ENCODE measurements at regions not wholly inside any gene's neighbourhood (a gene's known extent, or its start where the extent isn't known, plus 50 kb on each side); places are given as distances from the start of the nearest gene placed in this dataset.

DNA sequence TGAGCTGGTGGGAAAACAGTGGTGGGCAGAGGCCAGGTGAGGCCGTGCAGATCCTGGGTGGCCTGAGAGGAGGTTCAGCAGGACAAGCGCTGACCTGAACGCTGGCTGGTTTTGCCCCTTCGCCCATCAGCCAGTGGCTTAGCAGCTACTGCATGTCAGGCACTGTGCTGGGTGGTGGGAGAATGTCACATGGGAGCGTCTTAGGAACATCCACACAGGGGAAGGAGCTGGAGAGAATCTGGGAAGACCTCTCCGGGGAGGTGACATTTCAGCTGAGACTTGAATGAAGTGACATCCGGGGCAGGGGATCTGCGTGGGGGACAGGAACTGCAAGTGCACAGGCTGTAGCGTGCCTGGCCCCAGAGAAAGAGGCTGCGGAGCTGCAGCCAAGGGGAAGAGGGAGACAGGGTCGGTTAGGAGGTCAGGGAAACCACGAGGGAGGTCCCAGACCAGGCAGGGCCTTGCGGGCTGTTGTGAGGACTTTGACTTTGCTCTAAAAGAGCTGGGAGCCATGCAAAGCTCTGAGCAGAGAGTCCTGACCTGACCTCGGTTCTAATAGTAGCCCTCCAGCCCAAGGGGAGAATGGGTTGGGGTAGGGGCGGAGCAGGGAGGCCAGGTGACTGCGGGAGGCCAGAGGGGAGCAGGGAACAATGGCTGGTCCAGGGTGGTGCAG, 156.8 kb upstream of the PTPN1 start:
- peaks cover 3% of the 10 kb centered on the region for H3K4me1 ChIP-seq (ENCODE audit: control insufficient read depth, extremely low read depth, insufficient read depth, low read length)
- H3K9ac ChIP-seq (ENCODE audit: control insufficient read depth, extremely low read depth, insufficient read depth, low read length), result no peak overlapping the region
- no peaks in the 10 kb centered on the region for H3K27me3 ChIP-seq (ENCODE audit: control insufficient read depth, extremely low read depth, insufficient read depth, low read length)
- dilution Hi-C loops (cut with MboI; ENCODE audit: extremely low pct_ligation_motif_present, low sequenced_read_pairs), result no loop called here
- TF ChIP-seq EZH2 (IDR thresholded peaks at IDR 0.05; ENCODE audit: low read length) (no peak), CTCF (optimal IDR thresholded peaks at IDR 0.05 in 1 of 3, IDR thresholded peaks at IDR 0.05 in 1 of 3, conservative IDR thresholded peaks at IDR 0.05 in 1 of 3; ENCODE audit: extremely low read depth in 1 of 3, insufficient read depth in 2 of 3, low read length in 3 of 3) (no peak)
- no peaks in the 10 kb centered on the region for H3K9me3 ChIP-seq (ENCODE audit: control insufficient read depth, low read depth, low read length)
- H3K9me1 ChIP-seq (ENCODE audit: control insufficient read depth, extremely low read depth, insufficient read depth, low read length), result no peaks in the 10 kb centered on the region
- no peak overlapping the region for H3K4me2 ChIP-seq (ENCODE audit: control insufficient read depth, extremely low read depth, insufficient read depth, low read depth, low read length)
- no peak overlapping the region for H2AFZ ChIP-seq (ENCODE audit: control insufficient read depth, low read length)
- no peak overlapping the region for H3K4me3 ChIP-seq (ENCODE audit: control insufficient read depth in 2 of 3, extremely low read depth in 1 of 3, insufficient read depth in 2 of 3, low read depth in 1 of 3, low read length in 3 of 3)
- H3K79me2 ChIP-seq (ENCODE audit: control insufficient read depth, insufficient read depth, low read length), result no peaks in the 10 kb centered on the region
- H3K36me3 ChIP-seq (ENCODE audit: control insufficient read depth in 2 of 2, extremely low read depth in 1 of 2, insufficient read depth in 2 of 2, low read length in 2 of 2), result no peaks in the 10 kb centered on the region
- FAIRE-seq (no peak), DNase-seq (ENCODE audit: low read depth, low spot score) (no peak)
- no peak overlapping the region for H3K27ac ChIP-seq (ENCODE audit: control insufficient read depth, insufficient read depth, low read length)
- no peaks in the 10 kb centered on the region for H4K20me1 ChIP-seq (ENCODE audit: control insufficient read depth, extremely low read depth, insufficient read depth, low read length)

DNA sequence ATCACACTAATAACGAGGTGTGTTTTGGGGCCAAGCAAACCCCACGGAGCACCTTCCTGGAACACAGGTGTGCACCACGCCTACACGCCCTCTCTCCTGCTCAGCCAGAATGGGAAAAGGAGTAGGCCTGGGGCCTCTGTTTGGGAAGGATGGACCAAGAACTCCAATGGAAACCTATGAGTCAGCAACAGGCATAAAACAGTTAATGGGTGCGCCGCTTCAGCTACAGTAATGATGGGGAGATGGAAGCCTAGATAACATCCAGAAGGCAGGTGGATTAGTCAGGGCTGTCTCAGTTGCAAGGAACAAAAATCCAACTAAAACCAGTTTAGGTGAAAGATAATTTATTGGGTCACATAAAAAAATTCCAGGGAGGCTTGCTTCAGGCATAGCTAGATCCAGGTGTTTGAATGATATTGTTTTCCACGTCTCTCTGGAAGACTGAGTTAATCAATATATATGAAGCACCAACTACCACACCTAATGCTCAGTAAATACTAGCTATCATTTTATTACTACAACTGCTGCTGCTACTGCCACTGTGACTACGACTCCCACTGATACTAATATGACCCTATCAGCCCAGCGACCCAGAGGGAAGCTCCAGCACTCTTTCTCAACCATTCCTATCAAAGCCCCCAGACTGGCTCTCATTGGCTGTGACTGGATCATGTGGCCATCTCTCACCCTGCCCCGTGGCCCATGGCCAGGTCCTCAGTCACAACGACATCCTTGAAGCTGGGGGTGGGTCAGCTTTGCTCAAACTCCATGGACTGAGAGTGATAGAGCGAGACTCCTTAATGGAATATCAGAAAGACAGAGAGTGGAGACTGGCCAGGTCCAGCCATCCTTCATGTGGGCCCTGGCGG, 155.2 kb upstream of the PTPN1 start:
- H3K4me1 ChIP-seq (ENCODE audit: control insufficient read depth, extremely low read depth, insufficient read depth, low read length), result peaks cover 8% of the 10 kb centered on the region
- H3K9ac ChIP-seq (ENCODE audit: control insufficient read depth, extremely low read depth, insufficient read depth, low read length), result no peak overlapping the region
- H3K4me3 ChIP-seq (ENCODE audit: control insufficient read depth in 2 of 3, extremely low read depth in 1 of 3, insufficient read depth in 2 of 3, low read depth in 1 of 3, low read length in 3 of 3), result no peak overlapping the region
- no peaks in the 10 kb centered on the region for H4K20me1 ChIP-seq (ENCODE audit: control insufficient read depth, extremely low read depth, insufficient read depth, low read length)
- dilution Hi-C loops (cut with MboI; ENCODE audit: extremely low pct_ligation_motif_present, low sequenced_read_pairs), result no loop called here
- no peak overlapping the region for H3K27ac ChIP-seq (ENCODE audit: control insufficient read depth, insufficient read depth, low read length)
- DNase-seq (ENCODE audit: low read depth, low spot score) (peak; percentile 63), FAIRE-seq (peak; percentile 13)
- no peaks in the 10 kb centered on the region for H3K36me3 ChIP-seq (ENCODE audit: control insufficient read depth in 2 of 2, extremely low read depth in 1 of 2, insufficient read depth in 2 of 2, low read length in 2 of 2)
- H3K4me2 ChIP-seq (ENCODE audit: control insufficient read depth, extremely low read depth, insufficient read depth, low read depth, low read length), result no peak overlapping the region
- no peaks in the 10 kb centered on the region for H3K9me3 ChIP-seq (ENCODE audit: control insufficient read depth, low read depth, low read length)
- no peaks in the 10 kb centered on the region for H3K27me3 ChIP-seq (ENCODE audit: control insufficient read depth, extremely low read depth, insufficient read depth, low read length)
- TF ChIP-seq EZH2 (IDR thresholded peaks at IDR 0.05; ENCODE audit: low read length) (no peak), CTCF (optimal IDR thresholded peaks at IDR 0.05 in 1 of 3, IDR thresholded peaks at IDR 0.05 in 1 of 3, conservative IDR thresholded peaks at IDR 0.05 in 1 of 3; ENCODE audit: extremely low read depth in 1 of 3, insufficient read depth in 2 of 3, low read length in 3 of 3) (peak in 1 of 3 experiments; percentile 42)
- H2AFZ ChIP-seq (ENCODE audit: control insufficient read depth, low read length), result no peak overlapping the region
- H3K9me1 ChIP-seq (ENCODE audit: control insufficient read depth, extremely low read depth, insufficient read depth, low read length), result no peaks in the 10 kb centered on the region
- H3K79me2 ChIP-seq (ENCODE audit: control insufficient read depth, insufficient read depth, low read length), result no peaks in the 10 kb centered on the region

Data from keratinocyte (primary cell).